RKO (cell line): ENCODE measurements at regions not wholly inside any gene's neighbourhood (a gene's known extent, or its start where the extent isn't known, plus 50 kb on each side); places are given as distances from the start of the nearest gene placed in this dataset.
"Not testable (repeated sequence)": the region's sequence is repeated elsewhere in the genome, so short reads cannot be mapped to it uniquely, and the experiment has no call there.

Experiments
- DNase-seq: peaks from one replicate; pipeline ENCODE4 v3.0.0-alpha.2; 2016; ENCODE audit warnings: low spot score

- peak; percentile 24 for DNase-seq
These were observed 52.1 kb downstream of the PWWP3B start for GRCh38 chrX:106220177-106220576.

GRCh38 chrX:106243376-106243775 lies 75.3 kb downstream of the PWWP3B start:
- no peak for DNase-seq

GRCh38 chrX:106246511-106246910 lies 78.4 kb downstream of the PWWP3B start:
- DNase-seq: peak; percentile 6

GRCh38 chrX:106247162-106247561 lies 79.1 kb downstream of the PWWP3B start:
- peak; percentile 49 for DNase-seq

GRCh38 chrX:106249706-106250379 lies 81.7 kb downstream of the PWWP3B start:
- no peak for DNase-seq

- DNase-seq: peak; percentile 26
These were observed 95.7 kb downstream of the PWWP3B start for GRCh38 chrX:106263817-106264216.

GRCh38 chrX:106273947-106274587 lies 106.0 kb downstream of the PWWP3B start:
- DNase-seq: not testable (repeated sequence)

GRCh38 chrX:106275172-106275571 lies 107.1 kb downstream of the PWWP3B start:
- DNase-seq: not testable (repeated sequence)

GRCh38 chrX:106278951-106279350 lies 110.8 kb downstream of the PWWP3B start:
- no peak for DNase-seq

GRCh38 chrX:106281383-106281782 lies 113.3 kb downstream of the PWWP3B start:
- DNase-seq: no peak

GRCh38 chrX:106283841-106284240 lies 115.7 kb downstream of the PWWP3B start:
- no peak for DNase-seq

GRCh38 chrX:106284431-106285025 lies 116.4 kb downstream of the PWWP3B start:
- DNase-seq: no peak

- no peak for DNase-seq
These were observed 118.0 kb downstream of the PWWP3B start for GRCh38 chrX:106286053-106286650.

GRCh38 chrX:106290778-106291177 lies 122.7 kb downstream of the PWWP3B start:
- DNase-seq: not testable (repeated sequence)

- DNase-seq: not testable (repeated sequence)
These were observed 123.8 kb downstream of the PWWP3B start for GRCh38 chrX:106291779-106292390.

GRCh38 chrX:106300239-106300638 lies 132.1 kb downstream of the PWWP3B start:
- DNase-seq: peak; percentile 3

- no peak for DNase-seq
These were observed 132.6 kb downstream of the PWWP3B start for GRCh38 chrX:106300656-106301055.

- DNase-seq: peak; percentile 53
These were observed 134.2 kb downstream of the PWWP3B start for GRCh38 chrX:106302304-106302703.

GRCh38 chrX:106306391-106306947 lies 138.4 kb downstream of the PWWP3B start:
- no peak for DNase-seq

- no peak for DNase-seq
These were observed 155.3 kb downstream of the PWWP3B start for GRCh38 chrX:106323357-106323756.

- no peak for DNase-seq
These were observed 163.5 kb downstream of the PWWP3B start for GRCh38 chrX:106331606-106332005.

GRCh38 chrX:106341823-106342222 lies 173.7 kb downstream of the PWWP3B start:
- peak; percentile 10 for DNase-seq
